ENCODE measurements at regions not wholly inside any gene's neighbourhood (a gene's known extent, or its start where the extent isn't known, plus 50 kb on each side); places are given as distances from the start of the nearest gene placed in this dataset.
"Not testable (repeated sequence)": the region's sequence is repeated elsewhere in the genome, so short reads cannot be mapped to it uniquely, and the experiment has no call there.

DNA sequence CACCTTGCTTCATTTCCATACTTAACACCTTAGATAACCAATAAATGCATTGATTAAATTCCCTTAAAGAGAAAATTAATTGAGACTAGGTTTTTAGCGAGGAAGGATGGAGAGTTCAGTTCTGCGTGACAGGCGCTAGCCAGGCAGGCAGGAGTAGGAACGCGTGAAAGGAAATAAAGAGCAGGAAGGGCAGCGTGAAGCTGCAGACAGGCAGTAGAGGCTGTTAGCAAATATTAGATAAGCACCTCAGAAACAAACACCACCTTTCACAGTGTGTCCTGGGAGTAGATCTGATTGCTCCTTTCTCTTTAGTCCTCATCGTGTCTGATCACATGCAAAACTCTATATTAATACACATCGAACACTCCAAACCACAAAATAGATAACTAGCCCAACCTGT, 282.7 kb upstream of the ADGRL2 start:
- DNase-seq = no peak

DNA sequence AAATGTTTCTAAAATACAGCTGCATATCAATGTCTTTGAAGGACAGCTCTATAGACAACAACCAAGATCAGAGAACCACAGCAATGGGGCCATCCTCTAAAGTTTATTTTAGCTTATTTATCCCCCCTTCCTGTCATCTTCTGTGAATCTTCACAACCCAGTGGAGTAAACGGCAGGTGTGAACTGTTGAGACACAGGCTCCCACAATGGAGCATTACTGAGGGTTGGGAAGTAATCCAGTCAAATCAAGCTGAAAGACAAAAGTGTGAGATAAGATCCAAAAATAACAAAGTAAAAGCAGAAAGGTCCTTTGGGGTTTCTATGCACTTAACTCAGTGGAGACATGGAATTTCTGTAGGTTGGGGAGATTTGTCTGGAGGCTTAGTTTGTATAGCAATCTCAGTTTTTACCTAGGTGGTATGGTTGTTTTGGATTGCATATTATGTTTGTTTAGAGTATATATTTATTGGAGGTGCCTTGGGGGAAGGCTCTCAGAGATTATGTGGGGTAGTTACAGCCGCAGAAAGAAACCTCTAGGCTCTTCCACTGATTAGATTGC, 286.9 kb upstream of the ADGRL2 start:
- DNase-seq = no peak

DNA sequence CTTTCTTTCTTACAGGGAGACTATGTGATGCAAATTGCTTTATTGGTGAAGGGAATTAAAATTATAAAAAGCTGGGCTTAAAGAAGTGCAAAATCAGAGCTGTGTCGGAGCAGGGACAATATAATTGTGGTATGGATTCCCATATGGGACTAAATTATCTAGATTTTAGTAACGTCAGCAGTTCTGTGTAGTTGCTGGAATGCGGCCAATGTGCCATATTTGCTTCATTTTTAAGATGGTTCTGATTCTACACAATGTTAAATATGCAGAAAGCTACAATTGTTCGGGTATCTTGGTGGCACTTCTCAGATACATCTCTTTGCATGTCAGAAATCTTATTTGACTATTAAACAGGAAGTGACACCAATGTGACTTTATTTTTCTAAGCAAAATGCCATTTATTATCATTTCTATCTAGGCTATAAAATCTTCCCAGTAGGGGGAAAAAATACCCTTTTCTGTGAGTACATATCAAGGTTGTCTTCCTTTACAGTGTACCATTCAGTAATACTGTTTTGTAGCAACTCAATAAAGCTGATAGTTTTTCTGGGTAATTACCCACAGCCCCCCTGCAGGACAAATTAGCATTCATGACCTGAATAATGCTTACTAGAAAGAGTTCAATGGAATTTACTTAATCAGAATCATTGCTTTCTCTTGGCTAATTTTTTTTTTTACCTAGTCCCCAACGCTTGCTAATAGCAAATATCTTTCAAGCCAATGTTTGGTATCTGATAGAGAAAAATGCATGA, 288.3 kb upstream of the ADGRL2 start:
- no peak for DNase-seq

DNA sequence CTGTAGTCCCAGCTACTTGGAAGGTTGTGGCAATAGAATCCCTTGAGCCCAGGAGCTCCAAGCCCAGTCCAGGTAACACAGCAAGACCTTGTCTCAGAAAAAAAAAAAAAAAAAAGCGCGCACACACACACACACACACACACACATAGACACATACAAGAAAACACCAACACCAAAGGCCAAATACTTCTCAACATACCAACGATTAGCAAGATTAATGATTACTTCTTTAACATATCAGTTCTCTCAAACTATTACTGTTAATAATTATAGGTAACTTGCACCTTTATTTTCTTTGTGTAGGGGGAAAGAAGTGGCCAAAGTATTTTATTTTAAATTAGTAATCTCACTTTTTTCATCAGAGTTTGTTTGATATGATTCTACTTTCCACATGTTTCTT, 289.5 kb upstream of the ADGRL2 start:
- no peak for DNase-seq

DNA sequence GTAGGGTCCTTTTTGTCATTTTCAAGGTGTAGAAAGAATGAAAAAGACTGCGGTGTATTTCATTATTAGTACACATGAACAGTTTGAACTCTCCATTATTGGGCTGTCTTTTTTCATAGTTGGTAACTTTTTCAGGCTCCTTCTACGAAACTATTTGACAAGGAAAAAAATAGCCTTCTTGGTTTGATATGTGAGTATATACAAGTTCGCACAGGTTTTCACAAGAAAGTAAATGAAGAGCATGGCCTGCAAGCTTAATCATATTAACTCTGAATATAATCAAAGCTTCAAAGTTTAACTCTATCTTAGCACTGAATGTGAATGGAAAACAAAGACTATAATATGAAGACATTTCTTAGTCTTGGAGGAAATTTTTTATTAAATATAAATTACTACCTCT, 290.0 kb upstream of the ADGRL2 start:
- DNase-seq = no peak

DNA sequence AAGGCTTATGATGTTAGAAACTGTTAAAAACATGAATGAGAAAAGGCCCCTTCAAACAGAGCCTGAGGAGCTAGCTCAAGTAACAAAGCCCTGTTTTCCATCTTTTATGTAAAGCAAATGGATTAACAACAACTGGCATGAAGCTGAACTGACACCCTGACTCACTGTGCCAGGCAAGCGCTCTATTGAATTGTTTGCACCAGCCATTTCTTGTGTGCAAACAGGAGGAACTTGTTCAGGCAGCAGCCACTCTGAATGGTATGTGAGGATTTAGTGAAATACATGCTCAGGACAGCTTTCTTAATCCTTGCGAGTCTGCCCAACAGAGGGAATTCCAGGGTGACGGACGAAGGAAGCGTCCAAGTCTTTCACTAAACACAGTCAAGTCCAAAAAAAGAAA, 291.1 kb upstream of the ADGRL2 start:
- DNase-seq = no peak

DNA sequence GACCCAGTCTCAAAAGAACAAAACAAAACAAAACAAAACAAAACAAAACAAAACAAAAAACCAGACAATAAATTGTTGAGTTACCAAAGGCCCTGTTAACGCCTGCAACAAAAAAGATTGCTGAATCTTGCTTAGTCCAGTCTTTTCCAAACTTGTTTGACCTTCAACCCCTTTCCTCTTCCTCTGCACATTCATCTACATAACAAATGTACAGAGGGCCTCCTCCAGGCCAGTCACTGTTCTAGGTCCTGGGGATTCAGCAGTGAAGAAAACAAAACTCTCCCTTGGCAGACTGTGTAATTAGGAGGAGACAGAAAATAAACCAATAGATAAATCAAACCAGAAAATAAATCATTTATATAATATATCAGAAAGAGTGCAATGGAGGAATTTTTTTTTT, 294.0 kb upstream of the ADGRL2 start:
- DNase-seq = no peak

DNA sequence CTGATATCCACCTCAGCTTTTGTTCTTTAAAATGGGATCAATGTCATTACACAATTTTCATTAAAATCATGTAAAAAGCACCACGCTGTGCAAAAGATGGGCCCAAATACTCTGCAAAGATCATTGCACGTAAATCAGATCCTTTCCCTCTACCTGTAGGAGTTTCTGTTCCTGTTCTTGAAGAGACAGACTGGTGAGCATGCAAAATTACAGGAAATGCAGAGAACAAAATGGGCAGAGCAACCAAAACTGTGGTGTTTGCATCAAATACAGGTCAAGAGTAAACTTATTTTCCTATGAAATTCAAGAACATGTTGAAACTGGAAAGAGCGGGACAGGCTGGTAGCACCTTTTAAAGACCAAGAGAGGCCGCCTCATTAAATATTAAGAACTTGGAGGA, 294.9 kb upstream of the ADGRL2 start:
- DNase-seq = no peak

DNA sequence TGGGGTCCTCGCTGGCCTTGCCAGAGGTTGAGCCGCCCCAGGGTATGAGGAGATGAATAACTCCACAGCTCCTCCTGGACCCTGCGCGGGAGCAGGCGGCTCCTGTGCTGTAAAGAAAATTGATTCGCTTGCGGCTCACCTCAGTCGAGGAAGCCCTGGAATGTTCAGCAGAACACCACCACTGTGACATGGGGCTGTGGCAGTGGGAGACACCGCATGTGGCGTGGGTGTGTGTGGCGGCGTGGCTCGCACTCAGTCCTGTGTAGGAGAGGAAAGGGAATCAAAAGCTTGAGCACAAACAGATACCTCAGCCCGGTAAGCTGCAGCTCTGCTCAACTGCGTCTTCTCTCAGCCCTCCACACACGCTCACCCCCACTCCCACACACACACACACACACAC, 295.9 kb upstream of the ADGRL2 start:
- not testable (repeated sequence) for DNase-seq

DNA sequence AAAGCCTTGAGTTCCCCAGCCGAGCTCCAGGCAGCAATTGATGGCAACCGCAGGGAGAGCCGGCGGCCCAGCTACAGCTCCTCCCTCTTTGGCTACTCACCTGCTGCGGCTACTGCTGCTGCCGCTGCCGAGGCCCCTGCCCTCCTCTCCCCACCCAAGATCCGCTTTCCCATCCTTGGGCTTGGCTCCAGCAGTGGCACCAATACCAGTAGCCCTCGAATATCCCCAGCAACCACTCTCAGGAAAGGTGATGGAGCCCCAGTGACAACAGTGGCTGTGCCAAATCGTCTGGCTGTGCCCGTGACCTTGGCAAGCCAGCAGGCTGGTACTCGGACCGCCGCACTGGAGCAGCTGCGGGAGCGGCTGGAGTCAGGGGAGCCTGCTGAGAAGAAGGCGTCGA, 298.0 kb upstream of the ADGRL2 start:
- DNase-seq = not testable (repeated sequence)

DNA sequence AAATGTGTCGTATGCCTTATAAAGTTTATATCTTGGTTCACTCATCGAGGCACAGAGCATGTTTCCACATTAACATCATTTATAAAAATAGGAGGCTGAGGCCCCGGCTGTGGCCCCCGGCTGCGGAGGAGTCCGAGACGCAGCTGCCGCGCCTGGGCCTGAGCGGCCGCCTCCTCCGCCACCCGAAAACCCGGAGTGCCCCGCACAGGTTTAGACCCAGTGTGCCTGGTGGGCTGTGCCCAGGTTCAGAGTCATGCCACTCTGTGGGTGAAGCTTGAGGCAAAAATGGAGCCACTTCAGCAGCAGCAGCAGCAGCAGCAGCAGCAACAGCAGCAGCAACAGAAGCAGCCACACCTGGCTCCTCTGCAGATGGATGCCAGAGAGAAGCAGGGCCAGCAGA, 299.2 kb upstream of the ADGRL2 start:
- not testable (repeated sequence) for DNase-seq

DNA sequence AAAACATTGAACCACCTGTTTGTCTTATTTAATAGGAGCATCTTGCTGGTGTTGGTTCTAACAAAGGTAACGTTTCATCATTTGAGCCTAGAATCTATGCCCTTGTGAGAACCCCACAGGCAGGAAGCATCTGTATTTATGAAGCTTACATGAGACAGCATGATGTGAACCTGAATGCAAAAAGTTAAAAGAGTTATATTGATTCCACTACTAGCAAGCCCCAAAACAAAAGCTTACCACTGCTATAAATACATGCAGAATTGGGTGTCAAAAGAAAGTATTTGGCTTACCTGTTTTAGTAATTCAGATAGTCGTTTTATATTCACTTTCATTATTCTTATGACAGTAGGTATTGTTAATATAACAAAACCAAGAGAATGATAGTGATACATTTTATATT, 301.2 kb upstream of the ADGRL2 start:
- DNase-seq = no peak

DNA sequence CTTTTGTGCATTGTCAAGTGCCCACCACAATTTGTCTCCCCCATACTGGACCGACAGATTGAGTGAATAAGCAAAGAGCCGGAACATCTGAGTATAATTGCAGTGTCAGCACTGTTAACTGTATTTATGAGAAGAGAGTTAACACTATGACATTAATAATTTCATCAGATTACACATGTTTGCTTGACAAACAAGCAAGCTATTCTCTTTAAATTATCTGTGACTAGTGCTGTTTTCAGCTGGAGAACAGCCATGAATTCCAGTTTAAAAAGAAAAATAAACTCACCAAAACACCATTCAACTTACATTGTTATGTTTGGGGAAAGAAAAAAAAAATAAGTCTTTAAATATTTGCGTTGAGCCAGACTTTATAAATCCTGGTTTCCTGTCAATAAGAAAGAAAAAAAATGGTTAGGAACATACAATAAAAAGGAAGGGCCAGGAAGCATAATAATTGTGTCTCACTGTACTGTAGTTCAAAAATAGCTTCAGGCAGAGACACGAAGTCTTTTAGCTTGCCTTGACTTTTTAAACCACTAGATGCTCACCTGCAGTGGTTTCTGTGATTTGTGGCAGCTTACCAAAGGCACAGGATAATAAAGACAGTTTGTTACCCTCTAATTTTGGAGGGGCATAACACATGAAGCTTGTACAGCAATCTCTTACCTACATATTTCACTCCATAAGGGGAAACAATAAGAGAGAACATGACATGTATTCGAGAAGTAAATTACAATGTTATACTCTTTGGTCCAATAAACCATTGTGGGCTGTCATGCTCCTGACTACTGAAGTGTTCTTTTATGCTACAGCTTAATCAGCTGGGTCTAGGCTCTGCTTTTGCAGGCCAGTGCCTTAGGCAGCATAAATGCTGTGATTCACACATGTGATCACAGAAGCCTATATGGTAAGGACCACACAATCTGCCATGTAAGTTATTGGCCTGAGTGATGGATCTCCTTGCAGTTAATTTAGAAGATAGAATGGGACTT, 302.0 kb upstream of the ADGRL2 start:
- DNase-seq = no peak

DNA sequence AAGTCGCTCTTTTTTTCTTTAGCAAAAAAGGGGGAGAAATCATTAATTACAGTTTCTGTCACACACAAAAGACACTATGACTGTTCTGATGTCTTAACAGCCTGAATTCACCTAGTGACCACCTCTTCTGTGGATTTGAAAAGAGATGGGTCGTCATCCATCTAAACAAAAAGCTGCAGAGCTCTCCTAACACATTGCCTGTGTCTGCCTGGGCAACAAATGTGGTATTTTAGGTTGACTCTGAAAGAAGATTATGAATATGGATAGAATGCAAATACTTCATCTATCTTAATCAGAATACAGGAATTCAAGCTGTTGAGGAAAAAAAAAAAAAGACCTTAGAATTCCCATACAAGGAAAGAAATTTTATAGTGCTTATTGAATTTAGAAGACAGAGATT, 304.4 kb upstream of the ADGRL2 start:
- DNase-seq = no peak

DNA sequence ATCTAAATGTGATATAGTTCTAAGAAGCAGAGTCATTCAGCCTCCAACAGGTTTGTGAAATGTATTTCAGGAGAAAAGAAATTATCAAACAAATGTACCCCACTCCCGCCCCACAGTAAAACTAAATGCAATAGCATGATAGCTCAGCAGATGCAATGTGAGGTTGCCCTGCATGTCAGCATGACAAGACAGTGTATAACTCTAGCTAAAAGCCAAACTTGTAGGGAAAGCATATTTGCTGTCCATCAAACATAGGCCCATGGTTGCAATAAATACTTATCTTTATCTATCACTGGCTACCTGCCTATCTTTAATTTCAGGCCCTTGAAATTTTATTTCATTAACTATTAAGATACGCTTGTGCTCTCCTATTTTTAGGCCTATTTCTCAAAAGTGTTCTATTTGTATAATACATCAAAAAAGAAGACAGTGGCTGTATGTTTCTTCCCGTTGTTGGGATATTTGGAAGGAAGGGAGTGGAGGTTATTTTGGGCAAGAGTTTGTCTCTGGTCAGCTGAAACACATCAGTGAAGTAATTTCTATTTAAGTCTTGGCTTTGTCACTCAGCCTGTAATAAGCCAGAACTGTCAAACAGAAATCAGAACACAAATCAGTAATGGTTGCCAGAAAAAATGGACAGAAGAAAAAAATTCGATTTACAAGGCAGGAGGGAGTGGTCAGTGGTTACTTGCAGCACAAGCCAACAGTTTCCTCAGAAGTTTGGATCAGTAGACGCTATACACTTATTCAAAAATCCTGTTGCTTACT, 307.4 kb upstream of the ADGRL2 start:
- no peak for DNase-seq

DNA sequence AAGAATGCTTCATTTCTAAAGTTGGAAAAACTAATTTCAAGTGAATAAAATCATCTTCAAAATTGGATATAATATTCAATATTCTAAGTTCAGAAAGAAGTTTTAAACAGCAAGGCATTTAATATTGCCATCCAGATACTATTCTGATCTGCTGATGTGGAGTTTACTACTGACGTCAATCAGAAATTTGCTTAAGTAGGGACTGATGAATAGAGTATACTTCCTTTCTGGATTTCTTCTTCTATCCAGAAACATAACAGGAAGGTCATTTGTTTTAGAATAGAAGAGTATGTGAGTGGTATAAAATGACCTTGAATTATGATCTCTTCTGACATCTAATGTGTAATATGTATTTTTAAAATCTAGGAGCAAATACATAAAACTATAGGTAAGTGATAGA, 308.1 kb upstream of the ADGRL2 start:
- no peak for DNase-seq

DNA sequence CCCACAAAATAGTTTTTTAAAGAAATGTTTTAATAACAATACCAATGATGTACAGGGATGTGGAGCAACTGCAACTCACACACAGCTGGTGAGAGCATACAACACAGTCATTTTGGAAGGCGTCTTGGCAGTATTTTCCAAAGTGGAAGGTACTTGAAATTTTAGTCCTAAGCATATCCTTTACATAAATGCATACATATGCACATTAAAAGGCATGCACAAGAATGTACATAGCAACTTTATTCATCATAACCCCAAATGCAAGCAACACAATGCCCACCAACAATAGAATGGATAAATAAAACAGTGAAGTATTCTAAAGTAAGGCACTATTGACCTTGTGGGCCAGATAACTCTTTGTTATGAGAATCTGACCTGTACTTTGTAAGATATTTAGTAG, 310.1 kb upstream of the ADGRL2 start:
- DNase-seq = no peak

DNA sequence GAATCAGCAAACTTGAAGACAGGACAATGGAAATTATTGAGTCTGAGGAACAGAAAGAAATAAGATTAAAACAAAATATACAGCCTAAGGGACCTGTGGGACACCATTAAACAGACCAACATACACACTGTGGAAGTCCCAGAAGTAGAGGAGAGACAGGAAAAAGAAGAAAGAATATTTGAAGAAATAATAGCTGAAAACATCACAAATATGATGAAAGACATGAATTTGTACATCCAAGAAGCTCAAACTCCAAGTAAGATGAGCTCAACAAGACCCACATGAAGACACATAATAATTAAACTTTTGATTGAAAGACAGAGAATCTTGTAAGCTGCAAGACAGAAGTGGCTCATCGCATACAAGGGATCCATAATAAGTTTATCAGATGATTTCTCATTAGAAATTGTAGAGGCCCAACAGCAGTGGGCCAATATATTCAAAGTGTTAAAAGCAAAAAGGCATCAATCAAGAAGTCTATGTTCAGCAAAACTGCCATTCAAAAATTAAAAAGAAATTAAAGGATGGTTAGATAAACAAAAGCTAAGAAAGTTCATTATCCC, 311.3 kb upstream of the ADGRL2 start:
- no peak for DNase-seq

DNA sequence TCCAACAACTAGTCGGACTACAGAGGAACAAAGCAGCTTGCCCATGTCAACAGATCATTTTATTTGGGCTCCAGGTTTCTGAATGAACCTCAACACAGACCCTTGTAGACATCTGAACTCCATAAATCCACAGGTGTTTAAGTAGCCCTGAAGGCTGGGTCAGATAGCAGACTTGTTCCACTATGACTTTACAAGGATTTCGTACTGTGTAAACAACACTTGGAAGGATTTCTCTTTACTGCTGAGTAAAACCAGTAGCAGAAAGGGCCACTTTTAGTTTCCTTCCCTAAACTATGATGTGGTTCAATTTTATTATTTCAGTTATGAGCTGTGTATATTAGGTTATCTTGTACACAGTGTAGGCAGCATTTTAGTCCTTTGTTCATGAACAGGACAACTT, 316.4 kb upstream of the ADGRL2 start:
- DNase-seq = no peak

DNA sequence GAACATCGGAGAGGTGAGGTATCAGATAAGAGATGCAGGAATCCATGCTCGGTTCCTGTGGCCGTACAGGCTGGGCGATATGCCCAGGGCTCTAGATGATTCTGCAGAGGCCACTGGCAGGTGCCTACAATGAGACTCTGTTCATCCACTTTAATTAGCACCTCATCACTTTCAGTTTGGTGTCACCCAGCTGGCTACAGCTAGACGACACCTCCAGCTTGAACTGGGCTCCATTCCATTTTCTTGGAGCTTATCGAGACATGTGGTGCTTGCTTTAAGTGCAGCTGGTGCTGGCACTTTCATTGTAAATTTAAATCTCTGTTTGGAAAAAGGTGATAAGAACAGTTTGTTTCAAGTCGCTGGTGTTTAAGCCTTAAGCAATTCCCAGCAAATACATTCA, 322.5 kb upstream of the ADGRL2 start:
- DNase-seq = no peak

DNA sequence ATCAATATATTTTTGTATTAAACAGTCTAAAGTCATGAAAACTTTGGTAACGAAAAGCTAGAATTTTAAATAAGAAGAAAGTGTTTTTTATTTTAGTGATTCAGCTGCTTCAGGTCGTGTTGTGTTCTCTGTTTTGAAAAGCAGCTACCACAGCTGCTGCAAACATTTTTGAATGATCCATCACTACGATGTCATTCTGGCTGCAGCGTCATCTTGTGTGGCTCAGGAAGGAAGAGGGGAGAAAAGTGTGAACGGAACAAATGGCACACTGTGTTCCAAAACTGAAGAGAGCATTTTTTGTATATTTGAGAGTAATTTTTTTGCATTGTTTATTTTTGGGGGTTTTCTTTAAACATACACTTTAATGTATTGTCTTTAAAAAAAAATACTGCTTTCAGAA, 323.0 kb upstream of the ADGRL2 start:
- DNase-seq = no peak

DNA sequence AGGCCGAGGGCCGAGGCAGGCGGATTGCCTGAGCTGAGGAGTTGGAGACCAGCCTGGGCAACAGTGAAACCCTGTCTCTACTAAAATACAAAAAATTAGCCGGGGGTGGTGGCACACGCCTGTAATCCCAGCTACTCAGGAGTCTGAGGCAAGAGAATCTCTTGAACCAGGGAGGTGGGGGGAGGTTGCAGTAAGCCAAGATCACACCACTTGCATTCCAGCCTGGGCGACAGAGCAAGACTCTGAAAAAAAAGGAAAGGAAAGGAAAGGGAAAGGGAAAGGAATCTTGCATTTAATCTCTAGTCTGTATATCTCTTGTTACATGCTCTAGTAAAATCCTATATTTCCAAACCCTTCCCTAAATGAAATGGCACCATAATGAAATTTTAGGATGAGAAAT, 328.3 kb upstream of the ADGRL2 start:
- no peak for DNase-seq

DNA sequence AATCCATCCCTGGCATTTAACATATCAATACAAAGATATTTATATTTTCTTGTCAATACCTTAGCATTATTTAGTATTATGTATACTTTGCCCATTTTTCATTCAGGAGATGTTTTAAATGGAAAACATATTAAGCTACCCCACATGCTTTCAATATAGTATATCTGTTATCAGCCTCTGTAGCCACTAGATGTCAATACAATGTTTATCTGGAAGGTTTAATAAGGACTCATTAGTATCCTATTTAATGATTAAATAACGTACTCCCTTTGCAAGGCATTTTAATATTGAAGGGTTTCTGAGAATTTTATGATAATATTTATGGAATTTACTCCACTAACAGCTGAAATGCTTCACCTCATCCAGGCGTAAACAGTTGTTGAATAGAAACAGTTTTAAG, 329.5 kb upstream of the ADGRL2 start:
- no peak for DNase-seq

Measured in suppressor macrophage treated with lipopolysaccharide for 4 hours (primary cell).